ENCODE measurements at regions not wholly inside any gene's neighbourhood (a gene's known extent, or its start where the extent isn't known, plus 50 kb on each side); places are given as distances from the start of the nearest gene placed in this dataset.

DNA sequence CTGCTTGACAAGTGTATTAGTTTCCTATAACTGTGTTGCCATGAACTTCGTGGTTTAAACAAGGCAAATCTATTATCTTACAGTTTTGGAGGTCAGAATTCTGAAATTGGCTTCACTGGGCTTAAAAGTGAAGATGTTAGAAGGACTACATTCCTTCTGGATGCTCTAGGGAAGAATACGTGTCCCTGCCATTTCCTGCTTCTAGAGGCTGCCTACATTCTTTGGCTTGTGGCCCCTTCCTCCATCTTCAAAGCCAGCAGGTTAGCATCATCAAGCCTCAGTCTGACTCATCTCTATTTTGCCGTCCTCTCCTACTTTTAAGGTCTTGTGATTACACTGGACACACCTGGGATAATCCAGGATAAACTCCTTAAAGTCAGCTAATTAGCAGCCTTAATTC lies 327.7 kb downstream of the SATB1 start:
- TF ChIP-seq, protein P1, sequence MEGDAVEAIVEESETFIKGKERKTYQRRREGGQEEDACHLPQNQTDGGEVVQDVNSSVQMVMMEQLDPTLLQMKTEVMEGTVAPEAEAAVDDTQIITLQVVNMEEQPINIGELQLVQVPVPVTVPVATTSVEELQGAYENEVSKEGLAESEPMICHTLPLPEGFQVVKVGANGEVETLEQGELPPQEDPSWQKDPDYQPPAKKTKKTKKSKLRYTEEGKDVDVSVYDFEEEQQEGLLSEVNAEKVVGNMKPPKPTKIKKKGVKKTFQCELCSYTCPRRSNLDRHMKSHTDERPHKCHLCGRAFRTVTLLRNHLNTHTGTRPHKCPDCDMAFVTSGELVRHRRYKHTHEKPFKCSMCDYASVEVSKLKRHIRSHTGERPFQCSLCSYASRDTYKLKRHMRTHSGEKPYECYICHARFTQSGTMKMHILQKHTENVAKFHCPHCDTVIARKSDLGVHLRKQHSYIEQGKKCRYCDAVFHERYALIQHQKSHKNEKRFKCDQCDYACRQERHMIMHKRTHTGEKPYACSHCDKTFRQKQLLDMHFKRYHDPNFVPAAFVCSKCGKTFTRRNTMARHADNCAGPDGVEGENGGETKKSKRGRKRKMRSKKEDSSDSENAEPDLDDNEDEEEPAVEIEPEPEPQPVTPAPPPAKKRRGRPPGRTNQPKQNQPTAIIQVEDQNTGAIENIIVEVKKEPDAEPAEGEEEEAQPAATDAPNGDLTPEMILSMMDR (optimal IDR thresholded peaks at IDR 0.05 in 1 of 3, IDR thresholded peaks at IDR 0.05 in 1 of 3, conservative IDR thresholded peaks at IDR 0.05 in 1 of 3; ENCODE audit: extremely low read depth in 1 of 3, insufficient read depth in 2 of 3, low read length in 3 of 3): no peak
- TF ChIP-seq EZH2 (IDR thresholded peaks at IDR 0.05; ENCODE audit: low read length): no peak
